GM12873 (cell line): ENCODE measurements at regions not wholly inside any gene's neighbourhood (a gene's known extent, or its start where the extent isn't known, plus 50 kb on each side); places are given as distances from the start of the nearest gene placed in this dataset.

Experiments used
- TF ChIP-seq, protein P1 (sequence below): IDR thresholded peaks from 2 replicates; pipeline ENCODE4 v1.5.1; 2012; ENCODE audit warnings: low read depth, mild to moderate bottlenecking, moderate library complexity, low read length, control low read depth; ENCODE audit not compliant: insufficient read depth; ENCODE audit errors: missing control alignments

- TF ChIP-seq, protein P1, sequence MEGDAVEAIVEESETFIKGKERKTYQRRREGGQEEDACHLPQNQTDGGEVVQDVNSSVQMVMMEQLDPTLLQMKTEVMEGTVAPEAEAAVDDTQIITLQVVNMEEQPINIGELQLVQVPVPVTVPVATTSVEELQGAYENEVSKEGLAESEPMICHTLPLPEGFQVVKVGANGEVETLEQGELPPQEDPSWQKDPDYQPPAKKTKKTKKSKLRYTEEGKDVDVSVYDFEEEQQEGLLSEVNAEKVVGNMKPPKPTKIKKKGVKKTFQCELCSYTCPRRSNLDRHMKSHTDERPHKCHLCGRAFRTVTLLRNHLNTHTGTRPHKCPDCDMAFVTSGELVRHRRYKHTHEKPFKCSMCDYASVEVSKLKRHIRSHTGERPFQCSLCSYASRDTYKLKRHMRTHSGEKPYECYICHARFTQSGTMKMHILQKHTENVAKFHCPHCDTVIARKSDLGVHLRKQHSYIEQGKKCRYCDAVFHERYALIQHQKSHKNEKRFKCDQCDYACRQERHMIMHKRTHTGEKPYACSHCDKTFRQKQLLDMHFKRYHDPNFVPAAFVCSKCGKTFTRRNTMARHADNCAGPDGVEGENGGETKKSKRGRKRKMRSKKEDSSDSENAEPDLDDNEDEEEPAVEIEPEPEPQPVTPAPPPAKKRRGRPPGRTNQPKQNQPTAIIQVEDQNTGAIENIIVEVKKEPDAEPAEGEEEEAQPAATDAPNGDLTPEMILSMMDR, result no peak
Measured at GRCh38 chr10:77700086-77700485, 62.5 kb upstream of the KCNMA1 start.

GRCh38 chr10:77699080-77699645 lies 61.6 kb upstream of the KCNMA1 start:
- TF ChIP-seq, protein P1, result no peak

DNA sequence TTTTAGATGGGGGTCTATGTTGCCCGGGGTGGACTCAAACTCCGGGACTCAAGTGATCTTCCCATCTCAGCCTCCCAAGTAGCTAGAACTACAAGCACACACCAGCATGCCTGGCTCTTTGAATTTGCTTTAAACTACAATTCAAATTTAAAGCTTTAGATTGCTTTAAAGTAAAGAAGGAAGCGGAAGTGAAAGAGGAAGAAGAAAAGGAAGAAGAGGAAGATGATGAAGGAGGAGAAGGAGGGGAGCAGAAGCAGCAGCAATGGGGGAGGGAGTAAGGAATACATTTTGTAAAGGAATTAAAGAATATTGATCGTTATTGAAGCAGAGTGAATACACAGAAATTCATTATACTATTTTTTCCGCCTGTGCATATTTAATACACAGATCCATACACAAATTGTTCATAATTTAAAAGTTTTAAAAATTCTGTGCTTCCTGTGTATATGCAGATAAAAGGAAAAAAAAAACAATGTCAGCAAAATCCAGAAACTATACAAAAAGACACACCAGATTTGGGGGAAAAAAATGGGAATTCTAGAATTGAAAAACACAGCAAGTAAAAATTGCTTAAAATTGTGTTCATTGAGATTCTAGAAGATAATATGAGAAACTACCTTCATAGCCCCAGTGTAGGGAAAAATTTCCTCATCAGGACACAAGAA lies 60.8 kb upstream of the KCNMA1 start:
- TF ChIP-seq, protein P1, result no peak

GRCh38 chr10:77696584-77696983 lies 59.0 kb upstream of the KCNMA1 start:
- TF ChIP-seq, protein P1, result no peak

DNA sequence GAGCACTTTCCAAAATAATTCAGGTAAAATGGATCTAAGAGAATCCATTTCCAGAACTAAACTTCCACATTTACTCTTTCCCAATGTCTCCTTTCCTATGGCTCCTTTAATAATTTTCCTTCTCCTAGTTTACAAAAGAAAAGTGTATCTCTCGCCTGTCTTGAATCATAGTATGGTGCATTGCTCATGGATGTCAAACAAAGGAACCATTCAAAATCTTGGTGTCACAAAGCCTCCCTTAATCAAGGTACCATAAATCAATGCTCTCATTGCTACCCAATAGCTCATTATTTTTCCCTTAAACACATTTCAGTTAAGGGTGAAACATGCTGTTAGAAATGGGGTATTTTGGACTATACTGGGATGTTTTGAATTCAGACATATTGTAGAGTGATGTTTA lies 57.6 kb upstream of the KCNMA1 start:
- TF ChIP-seq, protein P1, result no peak

DNA sequence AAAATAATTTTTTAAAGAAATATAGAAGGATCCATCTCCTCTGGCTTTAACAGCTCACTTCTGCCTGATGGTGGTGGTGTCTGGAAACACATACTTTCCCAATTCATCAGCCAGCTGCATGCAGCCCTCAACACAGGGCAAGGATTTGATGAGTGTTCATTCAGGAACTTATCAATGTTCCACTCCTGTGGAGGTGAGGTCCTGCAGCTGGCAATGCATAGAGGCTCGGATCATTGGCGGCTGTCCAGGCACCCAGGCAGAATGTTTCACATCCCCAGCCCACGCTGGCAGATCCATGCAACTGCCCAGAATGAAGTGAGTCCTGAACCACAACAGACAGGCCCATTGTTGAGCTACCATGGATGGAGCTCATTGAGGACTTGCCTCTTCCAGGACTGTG lies 55.2 kb upstream of the KCNMA1 start:
- TF ChIP-seq, protein P1, result no peak

- TF ChIP-seq, protein P1, result no peak
Measured at GRCh38 chr10:77689339-77689738, 51.7 kb upstream of the KCNMA1 start.
